MCF 10A (cell line): ENCODE measurements at regions not wholly inside any gene's neighbourhood (a gene's known extent, or its start where the extent isn't known, plus 50 kb on each side); places are given as distances from the start of the nearest gene placed in this dataset.
A peak's percentile ranks its signal among the peaks of the same experiment; 100 is the strongest.
"Not testable (repeated sequence)": the region's sequence is repeated elsewhere in the genome, so short reads cannot be mapped to it uniquely, and the experiment has no call there.

Experiments
- BruUV-seq: library from RNA; stranded (reverse); fragments of 400-500 nt; replicated peaks from 2 replicates; lab custom pipeline; 2021; lab: Mats Ljungman, UMichigan
- CTCF ChIA-PET: fragments of 300-600 bp; sonication (Branson Sonifier 250); formaldehyde crosslinking; extraction: SDS; loops from one replicate; lab custom pipeline; 2021; ENCODE audit warnings: antibody characterized with exemption, inconsistent platforms; lab: Yijun Ruan, JAX
- POLR2A ChIA-PET: fragments of 300-600, 350-650 bp; sonication (Branson Sonifier 250); formaldehyde crosslinking; extraction: SDS; loops from one replicate; lab custom pipeline; 2020; ENCODE audit warnings: antibody characterized with exemption, inconsistent platforms; lab: Yijun Ruan, JAX
- DNase-seq: peaks from one replicate; pipeline ENCODE4 v3.0.0-alpha.2; 2018; ENCODE audit not compliant: unreplicated experiment
- H3K27ac Mint-ChIP-seq: one replicate; pipeline ENCODE4 v1.8.0; 2022; ENCODE audit warnings: mild to moderate bottlenecking, low read depth, mixed read lengths; ENCODE audit not compliant: unreplicated experiment
- H3K27me3 Mint-ChIP-seq: one replicate; pipeline ENCODE4 v1.8.0; 2022; ENCODE audit warnings: mixed read lengths; ENCODE audit not compliant: insufficient read depth, unreplicated experiment
- H3K36me3 Mint-ChIP-seq: one replicate; pipeline ENCODE4 v1.8.0; 2022; ENCODE audit warnings: mild to moderate bottlenecking, moderate library complexity, mixed read lengths; ENCODE audit not compliant: insufficient read depth, unreplicated experiment
- H3K4me1 Mint-ChIP-seq: one replicate; pipeline ENCODE4 v1.8.0; 2022; ENCODE audit warnings: mixed read lengths; ENCODE audit not compliant: insufficient read depth, unreplicated experiment
- H3K4me3 Mint-ChIP-seq: one replicate; pipeline ENCODE4 v1.8.0; 2022; ENCODE audit warnings: mild to moderate bottlenecking, moderate library complexity, mixed read lengths; ENCODE audit not compliant: unreplicated experiment
- H3K9me3 Mint-ChIP-seq: one replicate; pipeline ENCODE4 v1.8.0; 2022; ENCODE audit warnings: mixed read lengths; ENCODE audit not compliant: unreplicated experiment
- intact Hi-C: fragments of 100-400 bp; cut with micrococcal nuclease; formaldehyde crosslinking; loops from 2 replicates; pipeline ENCODE4 v1.14.1; 2022
- TF ChIP-seq, protein P1 (sequence below): fragments of 200-600 bp; IDR thresholded peaks from one replicate; pipeline ENCODE4 v1.8.0; 2022; ENCODE audit warnings: antibody characterized with exemption, mild to moderate bottlenecking; ENCODE audit not compliant: unreplicated experiment

DNA sequence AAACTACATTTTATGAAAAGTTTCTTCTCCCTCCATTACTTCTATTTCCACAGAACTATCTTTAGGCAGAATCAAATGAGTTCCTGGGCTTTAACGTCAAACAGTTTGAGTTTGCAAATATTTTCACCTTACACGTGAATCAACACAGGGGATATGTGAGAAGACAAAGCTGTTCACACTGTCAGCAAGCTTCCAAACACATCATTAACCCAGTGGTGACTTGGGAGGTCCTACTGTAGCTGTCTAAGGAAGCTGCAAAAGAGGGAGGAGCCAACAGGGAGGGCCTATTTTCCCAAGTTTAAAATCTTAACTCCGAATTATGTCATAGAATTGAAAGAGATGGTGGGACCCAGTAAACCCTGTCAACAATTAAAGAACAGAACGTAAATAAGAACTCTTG lies 337.8 kb upstream of the DNAJC19 start:
- intact Hi-C loops, result loop anchor here (5.0 to 10.0 kb wide), 4 partner anchors 113 to 1290 kb away; no protein-coding TSS in a partner anchor
- H3K9me3 Mint-ChIP-seq, result peaks cover 5% of the 10 kb centered on the region
- no peak for DNase-seq

DNA sequence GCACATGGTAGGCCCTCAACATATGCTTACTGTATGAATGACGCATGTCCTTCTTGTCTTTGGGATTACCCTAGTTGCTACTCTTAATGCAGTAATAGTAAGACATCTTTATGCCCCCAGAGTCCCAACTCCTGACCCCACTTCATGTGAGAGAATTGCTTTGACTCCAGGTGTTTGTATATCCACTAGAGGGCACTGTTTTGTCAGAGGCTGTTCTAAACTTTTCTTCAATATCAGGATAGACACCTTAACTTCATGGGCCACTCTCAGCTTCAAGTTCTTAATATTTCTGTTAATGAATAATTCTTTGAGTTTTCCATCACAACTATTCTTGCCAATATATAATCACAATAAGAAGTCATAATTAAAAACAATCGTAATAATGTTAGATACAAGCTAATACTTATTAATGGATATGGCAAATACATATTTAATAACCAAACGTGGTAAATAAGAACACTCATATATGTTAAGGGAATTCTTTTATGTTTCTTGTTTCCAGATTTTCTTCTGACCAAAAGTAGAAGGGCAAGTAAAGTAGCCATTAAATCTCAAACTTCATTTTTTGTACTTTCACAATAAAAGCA lies 337.2 kb upstream of the DNAJC19 start:
- TF ChIP-seq, protein P1, sequence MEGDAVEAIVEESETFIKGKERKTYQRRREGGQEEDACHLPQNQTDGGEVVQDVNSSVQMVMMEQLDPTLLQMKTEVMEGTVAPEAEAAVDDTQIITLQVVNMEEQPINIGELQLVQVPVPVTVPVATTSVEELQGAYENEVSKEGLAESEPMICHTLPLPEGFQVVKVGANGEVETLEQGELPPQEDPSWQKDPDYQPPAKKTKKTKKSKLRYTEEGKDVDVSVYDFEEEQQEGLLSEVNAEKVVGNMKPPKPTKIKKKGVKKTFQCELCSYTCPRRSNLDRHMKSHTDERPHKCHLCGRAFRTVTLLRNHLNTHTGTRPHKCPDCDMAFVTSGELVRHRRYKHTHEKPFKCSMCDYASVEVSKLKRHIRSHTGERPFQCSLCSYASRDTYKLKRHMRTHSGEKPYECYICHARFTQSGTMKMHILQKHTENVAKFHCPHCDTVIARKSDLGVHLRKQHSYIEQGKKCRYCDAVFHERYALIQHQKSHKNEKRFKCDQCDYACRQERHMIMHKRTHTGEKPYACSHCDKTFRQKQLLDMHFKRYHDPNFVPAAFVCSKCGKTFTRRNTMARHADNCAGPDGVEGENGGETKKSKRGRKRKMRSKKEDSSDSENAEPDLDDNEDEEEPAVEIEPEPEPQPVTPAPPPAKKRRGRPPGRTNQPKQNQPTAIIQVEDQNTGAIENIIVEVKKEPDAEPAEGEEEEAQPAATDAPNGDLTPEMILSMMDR, result peak; percentile 66
- peak; percentile 46 for DNase-seq
- POLR2A ChIA-PET, result interaction anchor here (1.0 to 2.0 kb wide), 3 partner anchors 370 to 375 kb away, joined by 3 to 6 read pairs (median 5); no protein-coding TSS in a partner anchor
- no peaks in the 10 kb centered on the region for H3K36me3 Mint-ChIP-seq
- H3K4me3 Mint-ChIP-seq, result no peak overlapping the region
- H3K9me3 Mint-ChIP-seq, result peaks cover 11% of the 10 kb centered on the region
- H3K27me3 Mint-ChIP-seq, result peaks cover 18% of the 10 kb centered on the region
- H3K4me1 Mint-ChIP-seq, result no peaks in the 10 kb centered on the region
- CTCF ChIA-PET, result interaction anchor here (0.6 to 11.7 kb wide), 56 partner anchors 10 to 1357 kb away, joined by 3 to 164 read pairs (median 4); no protein-coding TSS in a partner anchor
- intact Hi-C loops, result loop anchor here (1.0 to 10.0 kb wide), 6 partner anchors 112 to 1357 kb away; no protein-coding TSS in a partner anchor
- no TSS peak for BruUV-seq
- H3K27ac Mint-ChIP-seq, result no peak overlapping the region

More for the DNA sequence above, 337.8 kb upstream of the DNAJC19 start:
- BruUV-seq, result no TSS peak
- POLR2A ChIA-PET, result interaction anchor here (0.7 to 2.0 kb wide), 3 partner anchors 23 to 375 kb away, joined by 4 to 6 read pairs (median 5); no protein-coding TSS in a partner anchor
- H3K36me3 Mint-ChIP-seq, result no peaks in the 10 kb centered on the region
- TF ChIP-seq, protein P1, result no peak
- CTCF ChIA-PET, result interaction anchor here (0.6 to 11.7 kb wide), 44 partner anchors 9 to 1357 kb away, joined by 3 to 164 read pairs (median 4); no protein-coding TSS in a partner anchor
- H3K4me1 Mint-ChIP-seq, result no peaks in the 10 kb centered on the region
- H3K27me3 Mint-ChIP-seq, result peaks cover 12% of the 10 kb centered on the region
- no peak overlapping the region for H3K4me3 Mint-ChIP-seq
- H3K27ac Mint-ChIP-seq, result no peak overlapping the region

DNA sequence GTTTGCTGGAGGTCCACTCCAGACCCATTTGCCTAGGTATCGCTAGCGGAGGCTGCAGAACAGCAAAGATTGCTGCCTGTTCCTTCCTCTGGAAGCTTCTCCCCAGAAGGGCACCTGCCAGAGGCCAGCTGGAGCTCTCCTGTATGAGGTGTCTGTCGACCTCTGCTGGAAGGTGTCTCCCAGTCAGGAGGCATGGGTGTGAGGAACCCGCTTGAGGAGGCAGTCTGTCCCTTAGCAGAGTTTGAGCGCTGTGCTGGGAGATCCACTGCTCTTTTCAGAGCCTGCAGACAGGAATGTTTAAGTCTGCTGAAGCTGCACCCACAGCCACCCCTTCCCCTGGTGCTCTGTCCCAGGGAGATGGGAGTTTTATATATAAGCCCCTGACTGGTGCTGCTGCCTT lies 335.0 kb upstream of the DNAJC19 start:
- H3K27ac Mint-ChIP-seq, POLR2A ChIA-PET, DNase-seq, H3K4me1 Mint-ChIP-seq, BruUV-seq, H3K36me3 Mint-ChIP-seq, H3K4me3 Mint-ChIP-seq: not testable (repeated sequence)
- CTCF ChIA-PET, result interaction anchor here (0.6 to 11.7 kb wide), 5 partner anchors 13 to 935 kb away, joined by 3 to 164 read pairs (median 3); no protein-coding TSS in a partner anchor
- peaks cover 17% of the 10 kb centered on the region for H3K9me3 Mint-ChIP-seq
- intact Hi-C loops, result loop anchor here (10.0 kb wide), 2 partner anchors 110 to 930 kb away; no protein-coding TSS in a partner anchor
- H3K27me3 Mint-ChIP-seq, result peaks cover 20% of the 10 kb centered on the region

DNA sequence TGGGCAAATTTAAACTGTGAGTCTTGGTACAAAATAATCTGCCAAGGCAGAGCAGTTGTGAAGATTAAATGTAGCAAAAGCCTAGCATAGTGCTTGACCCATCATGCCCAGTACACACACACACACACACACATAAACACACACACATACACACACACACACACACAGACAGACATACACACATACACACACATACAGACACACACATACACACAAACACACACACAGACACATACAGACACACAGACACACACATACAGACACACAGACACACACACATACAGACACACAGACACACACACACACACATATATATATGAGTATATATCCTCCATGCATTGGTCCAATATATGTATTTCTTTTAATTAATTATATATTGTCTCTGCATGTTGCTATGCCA lies 328.8 kb upstream of the DNAJC19 start:
- BruUV-seq, result no TSS peak
- H3K4me3 Mint-ChIP-seq, result no peak overlapping the region
- TF ChIP-seq, protein P1, result no peak
- no peak overlapping the region for H3K27ac Mint-ChIP-seq
- CTCF ChIA-PET, result interaction anchor here (0.6 to 3.3 kb wide), 3 partner anchors 8 to 384 kb away, joined by 3 to 23 read pairs (median 5); no protein-coding TSS in a partner anchor
- no peak for DNase-seq
- peaks cover 61% of the 10 kb centered on the region for H3K27me3 Mint-ChIP-seq
- H3K36me3 Mint-ChIP-seq, result peaks cover 4% of the 10 kb centered on the region
- H3K9me3 Mint-ChIP-seq, result peaks cover 17% of the 10 kb centered on the region
- POLR2A ChIA-PET, result no interaction called here
- no peaks in the 10 kb centered on the region for H3K4me1 Mint-ChIP-seq
- intact Hi-C loops, result no loop called here
